Activated naive CD4-positive, alpha-beta T cell treated with anti-CD3 and anti-CD28 coated beads, Interleukin-2, amount 50 U/mL, for 24 hours (primary cell): ENCODE measurements at regions not wholly inside any gene's neighbourhood (a gene's known extent, or its start where the extent isn't known, plus 50 kb on each side); places are given as distances from the start of the nearest gene placed in this dataset.

ENCODE experiments used
- H3K27ac Mint-ChIP-seq: one replicate; pipeline ENCODE4 v1.8.0; 2021; ENCODE audit warnings: mild to moderate bottlenecking, mixed read lengths
- H3K27me3 Mint-ChIP-seq: one replicate; pipeline ENCODE4 v1.8.0; 2021; ENCODE audit warnings: mixed read lengths
- H3K36me3 Mint-ChIP-seq: one replicate; pipeline ENCODE4 v1.8.0; 2021; ENCODE audit warnings: mixed read lengths
- H3K4me1 Mint-ChIP-seq: one replicate; pipeline ENCODE4 v1.8.0; 2021; ENCODE audit warnings: mixed read lengths
- H3K4me3 Mint-ChIP-seq: one replicate; pipeline ENCODE4 v1.8.0; 2021; ENCODE audit warnings: mild to moderate bottlenecking, mixed read lengths
- H3K9me3 Mint-ChIP-seq: one replicate; pipeline ENCODE4 v1.8.0; 2021; ENCODE audit warnings: mixed read lengths

DNA sequence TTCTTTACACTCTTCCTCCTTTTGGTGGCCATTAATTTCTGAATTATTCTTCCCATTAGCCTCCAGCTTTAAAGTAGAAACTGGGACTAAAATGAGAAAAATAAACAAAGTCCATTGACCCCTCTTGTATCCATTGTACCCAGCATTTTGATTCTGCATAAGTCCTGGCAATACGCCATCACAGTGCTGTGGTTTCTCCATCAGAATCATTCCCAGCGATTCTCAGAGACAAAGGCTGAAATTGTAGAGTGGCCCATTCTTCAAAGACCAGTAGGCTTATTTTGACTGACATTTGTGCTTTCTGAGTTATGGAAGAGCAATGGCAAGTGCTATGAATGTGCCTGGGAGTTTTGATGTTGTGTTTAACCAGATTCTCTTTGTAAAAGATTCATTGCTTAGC lies 199.3 kb upstream of the GALNT5 start:
- Mint-ChIP-seq H3K27me3 (peaks cover 6% of the 10 kb centered on the region), H3K36me3 (no peaks in the 10 kb centered on the region), H3K9me3 (no peaks in the 10 kb centered on the region), H3K27ac (no peak overlapping the region), H3K4me1 (no peaks in the 10 kb centered on the region), H3K4me3 (no peak overlapping the region)

DNA sequence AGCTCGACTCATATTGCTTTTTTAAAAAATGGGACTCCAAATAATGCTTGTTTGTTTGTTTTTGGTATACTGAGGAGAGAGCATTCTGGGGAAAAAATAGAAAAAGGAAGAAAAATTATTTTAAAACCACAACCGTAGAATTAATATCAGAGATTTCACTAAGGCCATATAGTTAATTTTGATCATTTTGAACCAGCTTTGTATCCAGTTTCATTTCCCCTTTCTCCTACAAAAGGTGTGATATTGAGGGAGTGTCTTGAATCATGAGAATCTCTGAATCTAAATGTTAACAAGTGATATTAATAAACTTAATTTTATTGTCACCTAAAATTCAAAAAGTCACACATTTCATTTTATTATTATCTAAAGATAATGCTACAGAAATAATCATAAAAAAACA lies 198.5 kb upstream of the GALNT5 start:
- H3K27me3 Mint-ChIP-seq, result peaks cover 3% of the 10 kb centered on the region
- no peaks in the 10 kb centered on the region for H3K9me3 Mint-ChIP-seq
- no peak overlapping the region for H3K27ac Mint-ChIP-seq
- H3K36me3 Mint-ChIP-seq, result no peaks in the 10 kb centered on the region
- no peaks in the 10 kb centered on the region for H3K4me1 Mint-ChIP-seq
- H3K4me3 Mint-ChIP-seq, result no peak overlapping the region

DNA sequence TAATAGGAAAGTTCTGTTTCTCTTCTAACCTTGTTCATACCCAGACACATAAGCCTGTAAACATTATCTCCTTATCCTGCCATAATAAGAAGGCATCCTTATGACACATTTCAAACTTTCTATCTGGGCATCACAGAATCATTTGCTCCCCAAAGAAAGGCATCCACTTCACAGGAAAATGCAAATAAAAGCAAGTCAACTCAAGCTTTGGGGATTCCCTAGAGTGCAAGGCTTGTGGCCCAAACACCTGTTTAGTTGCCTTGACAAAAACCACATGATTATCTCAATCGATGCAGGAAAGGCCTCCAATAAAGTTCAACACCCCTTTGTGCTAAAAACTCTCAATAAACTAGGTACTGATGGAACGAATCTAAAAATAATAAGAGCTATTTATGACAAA lies 195.7 kb upstream of the GALNT5 start:
- no peaks in the 10 kb centered on the region for H3K4me1 Mint-ChIP-seq
- H3K27ac Mint-ChIP-seq, result no peak overlapping the region
- no peaks in the 10 kb centered on the region for H3K9me3 Mint-ChIP-seq
- H3K36me3 Mint-ChIP-seq, result no peaks in the 10 kb centered on the region
- peaks cover 5% of the 10 kb centered on the region for H3K27me3 Mint-ChIP-seq
- H3K4me3 Mint-ChIP-seq, result no peak overlapping the region

DNA sequence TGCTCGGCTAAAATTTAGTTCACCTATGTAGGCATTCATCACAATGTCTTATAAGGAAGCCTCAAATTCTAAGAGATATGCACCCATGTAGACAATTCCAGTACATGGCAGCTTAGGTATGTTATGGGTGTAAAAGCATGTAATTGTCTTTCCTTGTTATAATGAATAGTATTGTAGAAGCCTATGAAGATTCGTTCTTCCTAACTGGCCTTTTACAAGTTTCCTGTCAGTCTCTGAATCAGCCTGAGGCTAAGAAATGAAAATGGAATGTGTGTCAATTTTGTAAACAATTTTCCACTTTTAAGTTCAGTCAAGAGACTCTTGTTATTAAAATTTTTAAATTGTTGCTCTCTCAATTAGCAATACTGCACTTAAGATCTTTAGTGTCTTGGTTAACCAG lies 189.9 kb upstream of the GALNT5 start:
- Mint-ChIP-seq H3K27me3 (peaks cover 4% of the 10 kb centered on the region), H3K27ac (no peak overlapping the region), H3K4me1 (no peaks in the 10 kb centered on the region), H3K36me3 (no peaks in the 10 kb centered on the region), H3K4me3 (no peak overlapping the region), H3K9me3 (no peaks in the 10 kb centered on the region)

DNA sequence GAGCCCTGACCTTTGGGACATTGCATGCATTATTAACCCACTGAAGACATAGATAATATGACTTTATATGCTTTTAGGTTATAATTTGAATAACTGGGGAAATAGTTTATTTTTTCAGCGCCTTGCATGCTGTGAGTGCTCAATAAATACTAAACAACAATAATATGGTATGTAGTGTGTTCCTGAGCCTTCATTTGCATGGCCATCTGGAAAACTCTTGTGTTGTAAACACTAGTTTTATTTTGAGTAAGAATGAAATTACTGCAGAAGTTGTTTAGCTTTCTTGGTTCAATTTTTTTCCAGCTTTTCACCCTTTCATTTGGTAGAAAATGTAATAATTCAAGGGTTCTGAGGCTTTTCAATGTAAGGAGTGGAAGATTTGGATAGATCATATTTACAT lies 189.3 kb upstream of the GALNT5 start:
- Mint-ChIP-seq H3K4me3 (no peak overlapping the region), H3K27ac (no peak overlapping the region), H3K27me3 (peaks cover 4% of the 10 kb centered on the region), H3K36me3 (no peaks in the 10 kb centered on the region), H3K4me1 (no peaks in the 10 kb centered on the region), H3K9me3 (no peaks in the 10 kb centered on the region)

DNA sequence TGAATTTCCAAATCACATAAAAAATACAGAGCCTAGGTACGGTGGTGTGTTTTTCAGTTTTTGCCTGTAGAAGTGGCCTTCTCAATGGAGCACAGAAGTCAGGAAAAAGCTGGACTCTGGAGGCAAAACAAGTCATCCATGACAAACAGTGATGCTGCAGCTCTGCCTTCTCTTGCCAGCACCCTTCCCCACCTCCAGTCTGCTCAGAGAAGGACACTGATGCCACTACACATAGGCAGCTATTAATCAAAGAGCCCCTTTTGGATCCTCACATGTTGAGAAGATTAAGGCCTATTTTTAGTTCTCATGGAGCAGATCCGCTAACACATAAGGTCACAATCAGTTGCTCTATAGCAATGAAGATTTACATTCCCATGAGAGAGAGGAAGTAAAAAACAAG lies 181.6 kb upstream of the GALNT5 start:
- Mint-ChIP-seq H3K4me3 (no peak overlapping the region), H3K36me3 (no peaks in the 10 kb centered on the region), H3K27me3 (no peaks in the 10 kb centered on the region), H3K9me3 (no peaks in the 10 kb centered on the region), H3K27ac (no peak overlapping the region), H3K4me1 (no peaks in the 10 kb centered on the region)

DNA sequence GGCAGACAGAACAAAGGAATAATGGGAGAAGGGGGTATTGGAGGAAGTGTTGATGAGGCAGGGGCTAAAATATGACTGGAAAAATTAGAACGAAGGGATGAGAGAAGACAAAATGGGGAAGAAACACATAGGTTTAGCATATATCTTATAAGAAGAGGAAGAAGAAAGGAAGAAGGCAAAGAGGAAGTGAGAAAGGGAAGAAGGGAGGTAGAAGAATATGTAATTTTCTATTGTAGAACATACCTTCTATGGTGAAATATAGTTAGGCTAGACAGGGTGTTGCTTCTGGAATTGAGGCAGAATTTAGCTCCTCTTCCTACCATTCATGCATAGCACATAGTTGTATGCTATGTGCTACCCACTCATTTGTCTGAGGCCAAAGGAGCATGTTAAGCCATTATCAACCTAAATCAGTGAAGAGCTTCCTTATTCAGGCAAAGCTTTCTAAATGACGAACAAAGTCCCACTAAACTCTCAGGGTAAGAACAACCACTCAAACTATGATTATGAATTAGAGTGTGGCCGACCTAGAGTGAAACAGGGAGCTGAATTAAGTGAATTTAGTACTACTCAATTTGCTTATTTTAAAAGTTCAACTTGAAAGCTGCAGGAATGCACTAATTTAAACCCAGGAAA lies 180.9 kb upstream of the GALNT5 start:
- H3K4me3 Mint-ChIP-seq, result no peak overlapping the region
- H3K4me1 Mint-ChIP-seq, result no peaks in the 10 kb centered on the region
- H3K9me3 Mint-ChIP-seq, result no peaks in the 10 kb centered on the region
- H3K27ac Mint-ChIP-seq, result no peak overlapping the region
- H3K36me3 Mint-ChIP-seq, result no peaks in the 10 kb centered on the region
- H3K27me3 Mint-ChIP-seq, result no peaks in the 10 kb centered on the region

DNA sequence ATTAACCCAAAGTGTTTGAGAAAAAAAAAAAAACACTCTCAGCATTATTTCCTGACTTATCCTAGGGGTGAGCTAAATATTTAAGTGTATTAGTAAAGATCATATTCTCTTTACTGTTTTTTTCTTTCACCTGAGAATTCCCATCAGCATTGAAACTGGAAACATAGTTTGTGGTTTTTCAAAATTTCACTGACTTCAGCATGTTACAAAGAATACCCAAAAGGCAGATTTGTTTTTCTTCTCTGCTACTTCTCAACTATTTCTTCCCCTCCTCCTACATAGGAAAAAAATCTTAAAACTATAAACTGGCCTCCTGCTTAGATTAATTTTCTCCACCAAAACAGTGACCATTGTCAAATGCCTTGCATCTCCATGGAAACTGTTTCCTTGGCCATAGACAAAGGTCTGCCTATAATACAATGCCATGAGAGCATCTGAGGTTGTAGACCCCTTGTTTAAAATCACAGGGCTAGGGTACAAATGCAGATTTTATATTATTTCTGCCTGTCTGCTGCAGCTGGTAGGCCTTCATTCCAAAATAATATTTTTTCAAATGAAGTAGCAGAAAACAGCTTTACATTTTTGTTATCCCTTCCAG lies 179.7 kb upstream of the GALNT5 start:
- Mint-ChIP-seq H3K4me1 (no peaks in the 10 kb centered on the region), H3K36me3 (no peaks in the 10 kb centered on the region), H3K27me3 (no peaks in the 10 kb centered on the region)

DNA sequence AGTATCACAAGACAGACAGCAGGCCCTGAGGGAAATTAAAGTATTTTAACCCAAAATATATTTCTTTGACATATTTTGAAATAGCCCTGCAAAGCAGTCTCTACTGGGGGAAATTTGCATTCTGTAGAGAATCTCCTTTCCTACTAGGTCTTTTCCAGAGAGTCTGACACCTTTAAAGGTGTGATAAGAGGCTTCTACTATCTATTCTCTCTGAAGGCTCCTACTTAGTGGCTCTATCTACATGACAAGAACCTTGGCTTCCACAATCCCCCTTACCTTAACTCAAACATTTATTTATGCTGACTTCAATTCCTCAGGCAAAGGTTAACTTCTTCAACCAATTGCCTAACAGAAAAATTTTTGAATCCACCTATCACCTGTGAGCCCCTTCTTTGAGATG lies 174.6 kb upstream of the GALNT5 start:
- Mint-ChIP-seq H3K9me3 (no peaks in the 10 kb centered on the region), H3K36me3 (no peaks in the 10 kb centered on the region), H3K27ac (no peak overlapping the region), H3K4me3 (no peak overlapping the region), H3K4me1 (no peaks in the 10 kb centered on the region), H3K27me3 (no peaks in the 10 kb centered on the region)

More for the DNA sequence above, 179.7 kb upstream of the GALNT5 start:
- Mint-ChIP-seq H3K4me3 (no peak overlapping the region), H3K9me3 (no peaks in the 10 kb centered on the region), H3K27ac (no peak overlapping the region)

DNA sequence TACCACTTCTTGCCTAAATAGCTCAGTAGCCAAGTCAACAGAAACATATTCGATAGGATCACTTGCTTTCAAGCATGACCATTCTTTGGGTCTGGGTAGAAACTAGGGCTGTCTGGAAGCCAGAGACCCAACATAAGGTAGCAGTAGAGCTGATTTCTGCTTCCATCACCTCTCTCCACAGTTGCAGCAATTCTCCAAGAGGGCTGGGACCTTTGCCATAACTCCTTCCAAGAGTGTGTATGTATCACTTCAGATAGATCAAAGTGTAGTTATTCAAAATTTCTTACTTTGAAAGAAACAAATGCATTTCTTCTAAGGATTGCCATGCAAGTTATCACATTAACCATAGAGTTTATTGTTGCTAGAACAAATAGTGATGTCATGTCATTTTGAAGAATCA lies 172.0 kb upstream of the GALNT5 start:
- H3K27me3 Mint-ChIP-seq, result no peaks in the 10 kb centered on the region
- no peaks in the 10 kb centered on the region for H3K4me1 Mint-ChIP-seq
- no peak overlapping the region for H3K27ac Mint-ChIP-seq
- no peaks in the 10 kb centered on the region for H3K36me3 Mint-ChIP-seq
- H3K4me3 Mint-ChIP-seq, result no peak overlapping the region
- no peaks in the 10 kb centered on the region for H3K9me3 Mint-ChIP-seq

DNA sequence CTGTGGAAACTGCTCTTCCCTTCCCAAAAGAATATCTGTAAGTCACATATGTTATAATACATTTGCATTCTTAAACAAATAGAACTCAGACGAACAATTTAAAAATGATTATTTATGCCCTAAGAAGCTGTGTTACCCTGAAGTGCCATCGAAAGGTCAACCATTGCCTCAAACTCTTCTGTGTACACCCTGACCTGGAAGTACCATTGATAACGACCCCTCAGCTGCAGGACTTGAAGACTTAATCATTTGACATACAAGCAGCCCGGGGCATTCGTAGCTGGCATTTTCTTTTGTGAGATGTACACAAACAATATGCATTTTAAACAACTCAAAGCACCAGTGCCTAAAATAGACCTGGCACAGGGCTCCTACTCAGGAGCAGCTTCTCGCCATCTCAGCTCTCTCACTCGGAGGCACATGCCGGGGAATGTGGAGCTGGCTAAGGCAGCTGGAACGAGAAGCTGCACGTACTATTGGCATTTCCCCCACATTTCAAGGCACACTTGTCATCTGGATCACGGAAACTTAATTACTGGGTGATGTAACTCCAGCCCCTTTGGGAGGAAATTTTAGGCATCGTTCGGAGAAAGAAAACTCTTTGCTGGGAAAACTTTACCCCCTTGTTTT lies 170.0 kb upstream of the GALNT5 start:
- Mint-ChIP-seq H3K27me3 (no peaks in the 10 kb centered on the region), H3K36me3 (no peaks in the 10 kb centered on the region), H3K4me1 (no peaks in the 10 kb centered on the region), H3K9me3 (no peaks in the 10 kb centered on the region), H3K27ac (no peak overlapping the region), H3K4me3 (no peak overlapping the region)

DNA sequence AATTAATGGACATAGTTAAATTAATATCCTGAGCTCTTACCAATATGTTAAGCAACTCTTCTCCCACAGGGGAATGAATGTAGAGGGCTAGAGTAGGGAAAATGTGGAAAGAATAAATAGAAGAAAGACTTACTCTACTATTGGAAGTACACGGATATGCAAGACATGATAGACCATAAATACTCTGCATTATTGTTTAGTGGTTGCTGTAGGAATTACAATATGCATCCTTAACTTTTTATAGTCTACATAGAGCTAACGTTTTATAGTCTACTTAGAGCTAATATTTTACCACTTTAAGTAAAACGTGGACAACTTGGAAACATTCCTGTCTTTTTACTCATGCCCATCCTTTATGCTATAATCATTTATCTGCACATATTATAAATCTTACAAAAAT lies 163.8 kb upstream of the GALNT5 start:
- no peaks in the 10 kb centered on the region for H3K36me3 Mint-ChIP-seq
- no peaks in the 10 kb centered on the region for H3K27me3 Mint-ChIP-seq
- H3K4me3 Mint-ChIP-seq, result no peak overlapping the region
- H3K9me3 Mint-ChIP-seq, result no peaks in the 10 kb centered on the region
- H3K27ac Mint-ChIP-seq, result no peak overlapping the region
- H3K4me1 Mint-ChIP-seq, result no peaks in the 10 kb centered on the region

DNA sequence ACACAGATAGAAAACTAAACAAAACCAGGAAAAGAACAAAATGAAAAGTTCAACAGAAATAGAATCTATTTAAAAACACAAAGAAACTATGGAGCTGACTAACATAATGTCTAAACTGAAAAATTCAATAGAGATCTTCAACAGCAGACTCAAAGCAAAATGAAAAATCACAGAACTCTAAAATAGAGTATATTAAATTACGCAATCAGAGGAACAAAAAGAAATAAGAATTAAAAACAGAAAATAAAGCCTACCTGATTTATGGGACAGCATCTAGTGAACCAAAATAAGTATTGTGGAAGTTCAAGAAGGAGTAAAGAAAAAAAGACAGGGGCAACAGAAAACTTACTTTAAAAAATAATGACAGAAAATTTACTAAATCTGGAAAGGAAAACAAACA lies 152.1 kb upstream of the GALNT5 start:
- Mint-ChIP-seq H3K36me3 (peaks cover 5% of the 10 kb centered on the region), H3K9me3 (peaks cover 41% of the 10 kb centered on the region), H3K27ac (no peak overlapping the region), H3K4me3 (no peak overlapping the region), H3K4me1 (no peaks in the 10 kb centered on the region), H3K27me3 (peaks cover 11% of the 10 kb centered on the region)

DNA sequence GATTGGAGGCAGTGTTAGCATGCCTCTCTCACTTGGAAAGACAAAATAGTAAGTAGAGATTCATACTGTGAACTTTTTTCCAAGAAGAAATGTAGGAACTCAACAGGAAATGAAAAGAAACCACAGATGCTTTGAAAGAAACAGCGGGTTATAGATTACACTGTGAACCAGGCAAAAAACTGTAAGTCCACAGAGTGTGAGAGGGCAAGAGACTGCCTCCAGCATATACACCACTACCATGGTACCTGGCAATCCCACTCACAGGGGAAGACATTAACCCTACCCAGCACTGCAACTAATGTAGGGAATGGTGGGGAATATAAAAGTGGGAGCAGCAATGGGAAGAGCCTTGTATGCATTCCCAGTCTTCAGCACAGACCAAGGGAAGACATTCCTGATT lies 150.6 kb upstream of the GALNT5 start:
- H3K27me3 Mint-ChIP-seq, result peaks cover 10% of the 10 kb centered on the region
- H3K4me1 Mint-ChIP-seq, result no peaks in the 10 kb centered on the region
- peaks cover 3% of the 10 kb centered on the region for H3K36me3 Mint-ChIP-seq
- H3K27ac Mint-ChIP-seq, result no peak overlapping the region
- H3K4me3 Mint-ChIP-seq, result no peak overlapping the region
- H3K9me3 Mint-ChIP-seq, result peaks cover 46% of the 10 kb centered on the region

DNA sequence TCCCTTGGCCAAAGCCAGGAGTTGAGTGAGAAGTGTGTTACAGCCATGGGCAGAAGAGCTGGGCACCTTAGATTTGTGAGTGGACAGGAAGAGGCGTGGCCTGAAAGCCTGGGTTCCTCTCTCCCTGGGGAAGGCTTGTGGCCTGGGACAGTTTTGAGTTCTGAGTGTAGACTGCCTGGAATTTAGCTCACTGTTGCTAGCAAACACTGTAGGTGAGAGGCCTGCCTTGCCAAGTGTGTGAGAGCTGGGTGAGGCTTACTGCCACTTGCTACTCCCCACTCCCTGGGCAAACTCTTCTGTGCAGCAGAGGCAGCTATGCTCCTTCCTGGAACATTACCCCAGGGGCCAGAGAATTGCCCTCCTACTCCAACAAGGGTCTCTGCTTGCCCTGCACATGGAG lies 150.0 kb upstream of the GALNT5 start:
- no peaks in the 10 kb centered on the region for H3K4me1 Mint-ChIP-seq
- peaks cover 45% of the 10 kb centered on the region for H3K9me3 Mint-ChIP-seq
- peaks cover 2% of the 10 kb centered on the region for H3K36me3 Mint-ChIP-seq
- H3K4me3 Mint-ChIP-seq, result no peak overlapping the region
- H3K27me3 Mint-ChIP-seq, result peaks cover 8% of the 10 kb centered on the region
- H3K27ac Mint-ChIP-seq, result no peak overlapping the region

DNA sequence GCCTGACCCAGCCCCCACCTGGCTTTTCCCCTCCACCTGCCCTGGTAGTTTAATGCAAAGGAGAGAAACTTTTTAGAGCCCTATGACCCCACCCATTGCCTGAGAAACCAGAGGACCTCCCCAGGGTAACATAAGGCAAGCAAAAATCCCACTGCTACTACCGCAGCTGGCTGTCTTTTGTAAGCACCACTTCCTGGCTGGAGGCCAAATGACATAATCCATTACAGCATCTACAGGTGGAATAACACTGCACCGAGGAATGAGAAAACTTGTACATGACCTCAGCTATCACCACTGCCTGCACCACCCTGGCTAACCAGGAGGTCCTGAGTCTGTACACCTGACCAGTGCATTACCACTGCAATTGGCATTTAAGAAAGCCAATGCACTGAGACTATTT lies 149.6 kb upstream of the GALNT5 start:
- peaks cover 45% of the 10 kb centered on the region for H3K9me3 Mint-ChIP-seq
- no peak overlapping the region for H3K4me3 Mint-ChIP-seq

DNA sequence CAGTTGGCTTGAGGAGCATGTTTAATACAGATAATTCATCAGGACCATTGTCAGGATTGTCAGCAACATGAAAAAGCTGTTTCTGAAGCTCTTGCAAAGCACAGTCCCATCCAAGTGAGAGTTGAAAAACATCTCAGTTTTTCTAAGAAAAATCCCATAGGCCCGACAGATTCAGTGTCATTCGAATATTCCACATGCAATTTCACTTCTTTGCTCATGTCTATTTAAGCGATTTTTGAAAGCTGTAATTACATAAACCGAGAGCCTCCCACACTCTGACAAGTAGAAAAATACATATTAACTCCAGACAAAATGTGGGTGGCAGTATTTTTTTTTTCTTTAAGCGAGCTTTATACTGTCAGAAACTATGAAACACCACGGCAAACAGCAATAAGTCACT lies 134.7 kb upstream of the GALNT5 start:
- Mint-ChIP-seq H3K4me1 (no peaks in the 10 kb centered on the region), H3K9me3 (no peaks in the 10 kb centered on the region), H3K36me3 (no peaks in the 10 kb centered on the region), H3K27ac (no peak overlapping the region), H3K4me3 (no peak overlapping the region), H3K27me3 (peaks cover 2% of the 10 kb centered on the region)

More for the DNA sequence above, 149.6 kb upstream of the GALNT5 start:
- peaks cover 7% of the 10 kb centered on the region for H3K27me3 Mint-ChIP-seq
- no peak overlapping the region for H3K27ac Mint-ChIP-seq
- no peaks in the 10 kb centered on the region for H3K4me1 Mint-ChIP-seq
- H3K36me3 Mint-ChIP-seq, result peaks cover 2% of the 10 kb centered on the region
